ENCODE measurements at regions not wholly inside any gene's neighbourhood (a gene's known extent, or its start where the extent isn't known, plus 50 kb on each side); places are given as distances from the start of the nearest gene placed in this dataset.

DNA sequence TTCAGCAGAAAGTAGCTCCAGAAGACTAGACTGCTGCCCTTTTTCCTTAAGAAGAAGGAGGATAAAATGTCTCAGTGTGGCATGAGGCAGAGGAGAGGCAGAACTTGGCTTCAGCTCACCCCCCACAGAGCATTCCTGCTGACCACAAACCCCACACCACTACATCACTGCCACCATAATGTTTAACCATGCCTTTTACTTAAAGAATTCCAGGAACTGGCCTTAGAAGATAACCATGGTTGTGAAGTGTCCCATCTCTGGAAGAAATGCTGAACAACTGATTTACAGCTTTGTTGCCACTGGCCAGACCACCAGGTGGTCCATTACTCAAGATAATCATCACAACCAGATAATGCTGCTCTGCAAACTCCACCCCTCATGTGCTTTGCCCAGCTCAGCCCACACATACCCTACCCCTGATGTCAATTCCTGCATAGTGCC is 154.1 kb downstream of the CD24 start:
- TF ChIP-seq, protein P1, sequence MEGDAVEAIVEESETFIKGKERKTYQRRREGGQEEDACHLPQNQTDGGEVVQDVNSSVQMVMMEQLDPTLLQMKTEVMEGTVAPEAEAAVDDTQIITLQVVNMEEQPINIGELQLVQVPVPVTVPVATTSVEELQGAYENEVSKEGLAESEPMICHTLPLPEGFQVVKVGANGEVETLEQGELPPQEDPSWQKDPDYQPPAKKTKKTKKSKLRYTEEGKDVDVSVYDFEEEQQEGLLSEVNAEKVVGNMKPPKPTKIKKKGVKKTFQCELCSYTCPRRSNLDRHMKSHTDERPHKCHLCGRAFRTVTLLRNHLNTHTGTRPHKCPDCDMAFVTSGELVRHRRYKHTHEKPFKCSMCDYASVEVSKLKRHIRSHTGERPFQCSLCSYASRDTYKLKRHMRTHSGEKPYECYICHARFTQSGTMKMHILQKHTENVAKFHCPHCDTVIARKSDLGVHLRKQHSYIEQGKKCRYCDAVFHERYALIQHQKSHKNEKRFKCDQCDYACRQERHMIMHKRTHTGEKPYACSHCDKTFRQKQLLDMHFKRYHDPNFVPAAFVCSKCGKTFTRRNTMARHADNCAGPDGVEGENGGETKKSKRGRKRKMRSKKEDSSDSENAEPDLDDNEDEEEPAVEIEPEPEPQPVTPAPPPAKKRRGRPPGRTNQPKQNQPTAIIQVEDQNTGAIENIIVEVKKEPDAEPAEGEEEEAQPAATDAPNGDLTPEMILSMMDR (IDR thresholded peaks at IDR 0.05): no peak
- TF ChIP-seq POLR2A (IDR thresholded peaks at IDR 0.05): no peak

Measured in Peyer's patch (tissue), 4 donors.